IMR-90 (cell line): ENCODE measurements at regions not wholly inside any gene's neighbourhood (a gene's known extent, or its start where the extent isn't known, plus 50 kb on each side); places are given as distances from the start of the nearest gene placed in this dataset.

Source experiments
- ATAC-seq: fragments of 200-7000 bp; cut with Tn5 transposase; 2 replicates; pipeline ENCODE4 v1.9.1; 2020; ENCODE audit warnings: low read depth, mild to moderate bottlenecking, moderate library complexity
- BruUV-seq: library from RNA; stranded (reverse); fragments of 400-500 nt; replicated peaks from 2 replicates; lab custom pipeline; 2021; lab: Mats Ljungman, UMichigan
- CTCF ChIA-PET: fragments of 300-600 bp; formaldehyde crosslinking; extraction: SDS; loops from one replicate; lab custom pipeline; 2021; ENCODE audit warnings: antibody characterized with exemption; lab: Yijun Ruan, JAX
- POLR2A ChIA-PET: fragments of 300-600 bp; sonication (Branson Sonifier 250); formaldehyde crosslinking; loops from one replicate; lab custom pipeline; 2022; ENCODE audit warnings: antibody characterized with exemption; ENCODE audit not compliant: unreplicated experiment; lab: Charles Lee
- DNase-seq: peaks from one replicate; pipeline ENCODE4 v3.0.0; 2013
- H2AFZ ChIP-seq: replicated peaks from 2 replicates; pipeline ENCODE3; 2013; ENCODE audit warnings: low read length, mild to moderate bottlenecking; ENCODE audit not compliant: poor library complexity
- H2AK5ac ChIP-seq: 2 replicates; pipeline ENCODE4 v1.6.1; 2013; ENCODE audit warnings: low read depth, low read length, inconsistent platforms
- H2AK9ac ChIP-seq: replicated peaks from 2 replicates; pipeline ENCODE3; 2013; ENCODE audit warnings: mild to moderate bottlenecking, low read depth, low read length, moderate library complexity; ENCODE audit not compliant: poor library complexity
- H2BK120ac ChIP-seq: 2 replicates; pipeline ENCODE4 v1.6.1; 2013; ENCODE audit warnings: low read depth, low read length, inconsistent platforms
- H2BK15ac ChIP-seq: 3 replicates; pipeline ENCODE4 v1.6.1; 2013; ENCODE audit warnings: low read depth, low read length, inconsistent platforms
- H2BK20ac ChIP-seq: 2 replicates; pipeline ENCODE4 v1.6.1; 2013; ENCODE audit warnings: low read depth, mild to moderate bottlenecking, inconsistent platforms, low read length, moderate library complexity
- H2BK5ac ChIP-seq: 2 replicates; pipeline ENCODE4 v1.6.1; 2013; ENCODE audit warnings: mild to moderate bottlenecking, low read depth, low read length, inconsistent platforms; ENCODE audit not compliant: poor library complexity, severe bottlenecking
- H3K14ac ChIP-seq: replicated peaks from 2 replicates; pipeline ENCODE4 v1.6.1; 2013; ENCODE audit warnings: low read depth, low read length, inconsistent platforms
- H3K18ac ChIP-seq: 2 replicates; pipeline ENCODE4 v1.6.1; 2013; ENCODE audit warnings: low read depth, low read length, control low read depth
- H3K23ac ChIP-seq: 2 replicates; pipeline ENCODE4 v1.6.1; 2013; ENCODE audit warnings: low read depth, low read length, inconsistent platforms
- H3K27ac ChIP-seq: 2 replicates; pipeline ENCODE4 v1.5.1; 2013; ENCODE audit warnings: mild to moderate bottlenecking, control low read depth, low read length; ENCODE audit not compliant: insufficient read depth
- H3K27me3 ChIP-seq: 2 replicates; pipeline ENCODE4 v1.6.1; 2013; ENCODE audit warnings: low read length; ENCODE audit not compliant: control insufficient read depth, insufficient read depth
- H3K36me3 ChIP-seq: 2 replicates; pipeline ENCODE4 v1.6.1; 2013; ENCODE audit warnings: low read length, mixed read lengths; ENCODE audit not compliant: control insufficient read depth, insufficient read depth
- H3K4ac ChIP-seq: 2 replicates; pipeline ENCODE4 v1.6.1; 2013; ENCODE audit warnings: low read depth, low read length, inconsistent platforms
- H3K4me1 ChIP-seq: 2 replicates; pipeline ENCODE4 v1.6.1; 2013; ENCODE audit warnings: low read length, mixed read lengths; ENCODE audit not compliant: control insufficient read depth, insufficient read depth
- H3K4me2 ChIP-seq: 2 replicates; pipeline ENCODE4 v1.6.1; 2013; ENCODE audit warnings: low read depth, mild to moderate bottlenecking, control low read depth, low read length, moderate library complexity
- H3K4me3 ChIP-seq: 2 replicates; pipeline ENCODE4 v1.5.1; 2013; ENCODE audit warnings: low read depth, mild to moderate bottlenecking, control low read depth, low read length, moderate library complexity; ENCODE audit not compliant: insufficient read depth
- H3K56ac ChIP-seq: 2 replicates; pipeline ENCODE4 v1.6.1; 2013; ENCODE audit warnings: low read length, inconsistent platforms; ENCODE audit not compliant: insufficient read depth; ENCODE audit errors: extremely low read depth
- H3K79me1 ChIP-seq, 2 experiments: 2 replicates each; pipeline ENCODE4 v1.6.1; 2013; ENCODE audit warnings: low read length in 2 of 2, inconsistent platforms in 1 of 2, low read depth in 1 of 2
- H3K9ac ChIP-seq: 2 replicates; pipeline ENCODE4 v1.6.1; 2013; ENCODE audit warnings: low read depth, low read length, control low read depth
- H3K9me1 ChIP-seq: 2 replicates; pipeline ENCODE4 v1.6.1; 2013; ENCODE audit warnings: low read length, inconsistent platforms; ENCODE audit not compliant: insufficient read depth
- H3K9me3 ChIP-seq: 2 replicates; pipeline ENCODE4 v1.6.1; 2013; ENCODE audit warnings: low read length; ENCODE audit not compliant: control insufficient read depth, insufficient read depth
- H4K20me1 ChIP-seq: 2 replicates; pipeline ENCODE4 v1.6.1; 2013; ENCODE audit warnings: low read length, inconsistent platforms; ENCODE audit not compliant: insufficient read depth
- H4K5ac ChIP-seq: 2 replicates; pipeline ENCODE4 v1.6.1; 2013; ENCODE audit warnings: mild to moderate bottlenecking, low read depth, low read length, control low read depth
- H4K8ac ChIP-seq, 2 experiments: 2 replicates each; pipeline ENCODE4 v1.6.1; 2013; ENCODE audit warnings: low read depth in 2 of 2, low read length in 2 of 2, control low read depth in 1 of 2, inconsistent platforms in 1 of 2
- H4K91ac ChIP-seq: 2 replicates; pipeline ENCODE4 v1.6.1; 2013; ENCODE audit warnings: low read depth, low read length, inconsistent platforms; ENCODE audit not compliant: insufficient read depth
- CEBPB ChIP-seq: IDR thresholded peaks from 2 replicates; pipeline ENCODE4 v1.6.1; 2012; ENCODE audit warnings: low read depth, low read length, improper control_type of control experiment
- CHD1 ChIP-seq: IDR thresholded peaks from 2 replicates; pipeline ENCODE4 v1.6.1; 2012; ENCODE audit warnings: low read depth, low read length, improper control_type of control experiment
- ELK1 ChIP-seq: fragments of 150-350 bp; IDR thresholded peaks from 2 replicates; pipeline ENCODE4 v1.6.1; 2016; ENCODE audit warnings: low read depth, mild to moderate bottlenecking, low read length, moderate library complexity, borderline replicate concordance
- FOS ChIP-seq: fragments of 150-350 bp; IDR thresholded peaks from 2 replicates; pipeline ENCODE4 v1.6.1; 2016; ENCODE audit warnings: low read depth, low read length
- NFE2L2 ChIP-seq: fragments of 150-350 bp; IDR thresholded peaks from 2 replicates; pipeline ENCODE4 v1.6.1; 2016; ENCODE audit warnings: low read depth, mild to moderate bottlenecking, low read length
- POLR2A ChIP-seq: IDR thresholded peaks from 2 replicates; pipeline ENCODE4 v1.6.1; 2012; ENCODE audit warnings: mild to moderate bottlenecking, low read depth, low read length
- RFX5 ChIP-seq: IDR thresholded peaks from 2 replicates; pipeline ENCODE4 v1.8.0; 2012; ENCODE audit warnings: low read depth, mild to moderate bottlenecking, low read length, moderate library complexity
- USF2 ChIP-seq: fragments of 150-350 bp; IDR thresholded peaks from 2 replicates; pipeline ENCODE4 v1.6.1; 2017; ENCODE audit warnings: mild to moderate bottlenecking, antibody characterized with exemption, low read length, low read depth
- dilution Hi-C: fragments of 300-500 bp; cut with HindIII; formaldehyde crosslinking; loops from one replicate; pipeline ENCODE4 v1.14.3; 2018; ENCODE audit warnings: low sequenced_read_pairs; ENCODE audit not compliant: unreplicated experiment
- in situ Hi-C: fragments of 300-500 bp; cut with MboI; formaldehyde crosslinking; loops from 3 replicates; pipeline ENCODE4 v1.14.3; 2019; ENCODE audit warnings: low sequenced_read_pairs, inconsistent platforms, mixed read lengths
- intact Hi-C: fragments of 100-400 bp; cut with micrococcal nuclease; formaldehyde crosslinking; loops from 2 replicates; pipeline ENCODE4 v1.10.0; 2022

DNA sequence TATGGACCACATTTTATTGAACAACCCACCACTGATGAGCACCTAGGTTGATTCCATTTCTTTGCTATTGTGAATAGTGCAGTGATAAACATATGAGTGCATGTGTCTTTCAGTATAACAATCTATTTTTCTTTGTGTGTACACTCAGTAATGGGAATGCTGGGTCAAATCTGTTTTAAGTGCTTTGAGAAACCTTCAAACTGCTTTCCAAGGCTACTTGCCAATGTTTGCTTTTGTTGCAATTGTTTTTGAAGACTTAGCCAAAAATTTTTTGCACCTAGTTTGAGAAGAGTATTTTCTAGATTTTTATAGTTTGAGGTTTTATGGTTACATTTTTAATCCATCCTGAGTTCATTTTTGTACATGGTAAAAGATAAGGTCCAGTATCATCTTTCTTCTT, 587.4 kb upstream of the SETBP1 start:
- DNase-seq (no peak), ATAC-seq (no peak)
- intact Hi-C loops, result loop anchor here (10.0 kb wide), 2 partner anchors 58 to 468 kb away; no protein-coding TSS in a partner anchor

More for the DNA sequence above, 587.4 kb upstream of the SETBP1 start:
- no peaks in the 10 kb centered on the region for H3K9me3 ChIP-seq
- H3K18ac ChIP-seq, result no peak overlapping the region
- no peak overlapping the region for H3K56ac ChIP-seq
- H3K14ac ChIP-seq, result no peak overlapping the region
- H2BK20ac ChIP-seq, result no peak overlapping the region
- H3K36me3 ChIP-seq, result no peaks in the 10 kb centered on the region
- POLR2A ChIA-PET, result no interaction called here
- dilution Hi-C loops, result no loop called here
- H2BK15ac ChIP-seq, result no peak overlapping the region
- H4K8ac ChIP-seq, result no peak overlapping the region
- no peaks in the 10 kb centered on the region for H3K4me1 ChIP-seq
- no peak overlapping the region for H2AK5ac ChIP-seq
- BruUV-seq, result no TSS peak
- no peak overlapping the region for H3K4me2 ChIP-seq
- no peak overlapping the region for H4K91ac ChIP-seq
- no peaks in the 10 kb centered on the region for H3K79me1 ChIP-seq
- no peak overlapping the region for H2BK120ac ChIP-seq
- no peaks in the 10 kb centered on the region for H4K20me1 ChIP-seq
- H3K4me3 ChIP-seq, result no peak overlapping the region
- H2AFZ ChIP-seq, result no peak overlapping the region
- no peak overlapping the region for H3K27ac ChIP-seq
- TF ChIP-seq ELK1 (no peak), POLR2A (no peak), CHD1 (no peak), NFE2L2 (no peak), USF2 (no peak), RFX5 (no peak), CEBPB (no peak), FOS (no peak)
- H3K23ac ChIP-seq, result no peak overlapping the region
- H2BK5ac ChIP-seq, result no peak overlapping the region
- no peak overlapping the region for H3K4ac ChIP-seq
- no peaks in the 10 kb centered on the region for H3K9me1 ChIP-seq
- in situ Hi-C loops, result no loop called here
- H3K9ac ChIP-seq, result no peak overlapping the region
- H3K27me3 ChIP-seq, result no peaks in the 10 kb centered on the region
- CTCF ChIA-PET, result no interaction called here
- H4K5ac ChIP-seq, result no peak overlapping the region
- no peak overlapping the region for H2AK9ac ChIP-seq
